ENCODE measurements at regions not wholly inside any gene's neighbourhood (a gene's known extent, or its start where the extent isn't known, plus 50 kb on each side); places are given as distances from the start of the nearest gene placed in this dataset.

DNA sequence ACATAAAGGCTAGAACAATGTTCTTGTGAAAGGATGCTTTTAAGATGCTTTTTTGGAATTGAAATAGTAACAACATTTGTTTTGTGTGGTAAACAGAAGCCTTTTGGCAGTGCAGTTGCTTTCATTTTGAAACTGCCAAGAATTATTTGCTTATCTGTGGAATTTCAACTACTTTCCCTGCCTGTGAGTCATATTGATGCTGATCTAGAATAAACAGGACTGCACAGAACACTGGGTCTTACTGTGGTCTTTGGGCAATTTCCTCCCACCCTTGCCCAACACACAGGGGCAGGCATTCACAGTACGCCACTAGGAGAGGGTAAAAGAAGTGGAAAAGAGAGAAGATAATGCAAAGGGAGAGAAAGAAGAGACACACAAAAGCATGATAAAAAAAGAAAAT lies 483.7 kb downstream of the ELAVL2 start:
- no peaks in the 10 kb centered on the region for H3K27me3 ChIP-seq
- H3K27ac ChIP-seq = no peak overlapping the region
- H3K4me1 ChIP-seq = peaks cover 0 to 7% (median 0%) of the 10 kb centered on the region in 4 donors
- TF ChIP-seq, protein P1, sequence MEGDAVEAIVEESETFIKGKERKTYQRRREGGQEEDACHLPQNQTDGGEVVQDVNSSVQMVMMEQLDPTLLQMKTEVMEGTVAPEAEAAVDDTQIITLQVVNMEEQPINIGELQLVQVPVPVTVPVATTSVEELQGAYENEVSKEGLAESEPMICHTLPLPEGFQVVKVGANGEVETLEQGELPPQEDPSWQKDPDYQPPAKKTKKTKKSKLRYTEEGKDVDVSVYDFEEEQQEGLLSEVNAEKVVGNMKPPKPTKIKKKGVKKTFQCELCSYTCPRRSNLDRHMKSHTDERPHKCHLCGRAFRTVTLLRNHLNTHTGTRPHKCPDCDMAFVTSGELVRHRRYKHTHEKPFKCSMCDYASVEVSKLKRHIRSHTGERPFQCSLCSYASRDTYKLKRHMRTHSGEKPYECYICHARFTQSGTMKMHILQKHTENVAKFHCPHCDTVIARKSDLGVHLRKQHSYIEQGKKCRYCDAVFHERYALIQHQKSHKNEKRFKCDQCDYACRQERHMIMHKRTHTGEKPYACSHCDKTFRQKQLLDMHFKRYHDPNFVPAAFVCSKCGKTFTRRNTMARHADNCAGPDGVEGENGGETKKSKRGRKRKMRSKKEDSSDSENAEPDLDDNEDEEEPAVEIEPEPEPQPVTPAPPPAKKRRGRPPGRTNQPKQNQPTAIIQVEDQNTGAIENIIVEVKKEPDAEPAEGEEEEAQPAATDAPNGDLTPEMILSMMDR (IDR thresholded peaks at IDR 0.05) = no peak
- H3K4me3 ChIP-seq = no peak overlapping the region
- DNase-seq = peak in 1 of 2 donors; percentile 25
- intact Hi-C loops (cut with DNase I; ENCODE audit: low total_unique reads) = no loop called here
- H3K36me3 ChIP-seq = no peaks in the 10 kb centered on the region
- no peaks in the 10 kb centered on the region for H3K9me3 ChIP-seq

DNA sequence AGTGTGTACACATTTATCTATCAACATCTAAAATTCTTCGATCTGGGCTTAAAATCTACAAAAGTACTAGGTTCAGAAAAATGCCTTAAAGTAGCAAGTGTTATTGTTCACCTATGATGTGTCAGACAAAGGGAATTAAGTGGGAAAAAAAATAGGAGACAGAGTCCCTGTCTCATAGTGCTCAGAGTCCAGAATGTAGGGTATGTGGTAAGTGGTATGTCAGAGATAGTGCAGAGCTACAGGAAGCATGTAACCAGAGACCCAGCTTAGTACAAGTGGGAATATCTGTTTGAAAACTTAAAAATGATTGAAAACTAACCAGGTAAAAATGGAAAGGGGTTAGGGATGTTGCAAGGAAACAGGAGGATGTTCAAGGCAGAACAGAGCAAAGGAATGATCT lies 482.8 kb downstream of the ELAVL2 start:
- no peak overlapping the region for H3K4me3 ChIP-seq
- no peak overlapping the region for H3K27ac ChIP-seq
- H3K27me3 ChIP-seq = no peaks in the 10 kb centered on the region
- no peaks in the 10 kb centered on the region for H3K9me3 ChIP-seq
- peaks cover 0 to 7% (median 0%) of the 10 kb centered on the region in 4 donors for H3K4me1 ChIP-seq
- TF ChIP-seq, protein P1 (IDR thresholded peaks at IDR 0.05) = no peak
- intact Hi-C loops (cut with DNase I; ENCODE audit: low total_unique reads) = no loop called here
- H3K36me3 ChIP-seq = no peaks in the 10 kb centered on the region
- no peak for DNase-seq

DNA sequence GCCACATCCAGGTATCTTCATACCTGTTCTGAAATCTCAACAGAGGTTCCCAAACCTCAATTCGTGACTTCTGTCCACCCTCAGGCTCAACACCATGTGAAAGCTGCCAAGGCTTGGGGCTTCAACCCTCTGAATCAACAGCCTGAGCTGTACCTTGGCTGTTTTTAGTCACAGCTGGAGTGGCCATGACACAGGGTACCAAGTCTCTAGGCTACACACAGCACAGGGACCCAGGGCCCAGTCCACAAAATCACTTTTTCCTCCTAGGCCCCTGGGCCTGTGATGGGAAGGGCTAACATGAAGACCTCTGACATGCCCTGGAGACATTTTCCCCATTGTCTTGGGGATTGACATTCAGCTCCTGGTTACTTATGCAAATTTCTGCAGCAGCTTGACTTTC lies 464.9 kb downstream of the ELAVL2 start:
- Histone ChIP-seq H3K27ac (no peak overlapping the region), H3K9me3 (peaks cover 0 to 7% (median 6%) of the 10 kb centered on the region in 3 donors), H3K4me1 (no peaks in the 10 kb centered on the region), H3K27me3 (no peaks in the 10 kb centered on the region), H3K36me3 (no peaks in the 10 kb centered on the region), H3K4me3 (no peak overlapping the region)
- DNase-seq = no peak
- intact Hi-C loops (cut with DNase I; ENCODE audit: low total_unique reads) = no loop called here
- TF ChIP-seq, protein P1 (IDR thresholded peaks at IDR 0.05) = no peak

DNA sequence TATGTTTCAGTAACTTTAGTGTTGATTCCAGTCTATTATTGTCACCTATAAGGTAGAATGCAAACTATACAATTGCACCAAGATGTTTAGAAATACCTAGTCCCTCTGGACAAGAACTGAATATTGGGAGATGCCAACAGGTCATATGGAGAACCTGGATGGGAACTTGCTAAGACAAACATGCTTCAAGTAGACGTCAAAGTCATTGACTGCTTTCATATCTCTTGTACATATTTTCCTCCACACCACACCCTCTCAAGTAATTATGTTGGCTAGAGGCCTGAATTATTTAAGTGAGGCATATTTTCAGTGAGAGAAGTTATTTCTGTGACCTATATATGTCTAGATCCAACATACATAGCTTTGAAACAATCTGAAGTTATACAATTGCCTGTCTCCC lies 453.3 kb downstream of the ELAVL2 start:
- Histone ChIP-seq H3K9me3 (no peaks in the 10 kb centered on the region), H3K4me1 (no peaks in the 10 kb centered on the region), H3K27me3 (no peaks in the 10 kb centered on the region), H3K36me3 (no peaks in the 10 kb centered on the region), H3K4me3 (no peak overlapping the region), H3K27ac (no peak overlapping the region)
- intact Hi-C loops (cut with DNase I; ENCODE audit: low total_unique reads) = no loop called here
- TF ChIP-seq, protein P1 (IDR thresholded peaks at IDR 0.05) = no peak
- no peak for DNase-seq

DNA sequence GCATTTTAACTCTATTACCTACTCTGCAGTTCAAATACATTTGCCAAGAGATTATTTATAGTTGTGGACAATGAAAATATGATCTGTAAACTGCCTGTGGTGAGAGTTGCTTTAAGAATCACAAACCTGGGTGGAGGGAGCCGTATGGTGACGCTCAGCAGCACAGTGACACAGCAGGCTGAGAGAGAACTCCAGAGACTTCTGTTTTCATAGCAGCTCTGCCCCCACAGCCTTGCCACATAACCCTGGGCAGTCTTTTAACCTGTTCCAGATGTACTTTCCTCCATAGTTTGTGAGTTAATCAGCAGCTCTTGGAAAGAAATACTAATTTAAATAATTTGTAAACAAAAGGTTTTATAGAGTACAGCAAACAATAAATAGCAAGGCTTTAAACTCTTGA lies 450.5 kb downstream of the ELAVL2 start:
- Histone ChIP-seq H3K4me1 (peaks cover 0 to 18% (median 0%) of the 10 kb centered on the region in 4 donors), H3K27me3 (no peaks in the 10 kb centered on the region), H3K36me3 (no peaks in the 10 kb centered on the region), H3K4me3 (no peak overlapping the region), H3K9me3 (no peaks in the 10 kb centered on the region), H3K27ac (peak overlapping the region in 1 of 2 donors; percentile 26)
- intact Hi-C loops (cut with DNase I; ENCODE audit: low total_unique reads) = no loop called here
- TF ChIP-seq, protein P1 (IDR thresholded peaks at IDR 0.05) = no peak
- DNase-seq = no peak

DNA sequence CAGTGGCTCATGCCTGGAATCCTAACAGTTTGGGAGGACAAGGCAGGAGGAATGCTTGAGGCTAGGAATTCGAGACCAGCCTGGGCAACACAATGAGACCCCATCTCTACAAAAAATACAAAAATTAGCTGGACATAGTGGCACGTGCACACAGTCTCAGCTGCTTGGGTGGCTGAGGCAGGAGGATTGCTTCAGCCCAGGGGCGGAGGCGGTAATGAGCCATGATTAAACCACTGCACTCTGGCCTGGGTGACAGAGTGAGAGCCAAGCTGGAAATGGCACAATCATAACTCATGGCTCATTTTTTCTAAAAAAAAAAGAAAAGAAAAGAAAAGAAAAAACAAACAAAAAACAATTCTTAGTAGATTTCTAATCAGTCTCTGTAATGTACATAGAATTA lies 446.2 kb downstream of the ELAVL2 start:
- intact Hi-C loops (cut with DNase I; ENCODE audit: low total_unique reads) = no loop called here
- Histone ChIP-seq H3K36me3 (no peaks in the 10 kb centered on the region), H3K4me1 (peaks cover 0 to 18% (median 0%) of the 10 kb centered on the region in 4 donors), H3K9me3 (no peaks in the 10 kb centered on the region), H3K27me3 (no peaks in the 10 kb centered on the region), H3K27ac (peak overlapping the region in 1 of 2 donors; percentile 32), H3K4me3 (no peak overlapping the region)
- TF ChIP-seq, protein P1 (IDR thresholded peaks at IDR 0.05) = no peak
- DNase-seq = peak; percentile 48 to 68
